Chondrocyte (in vitro differentiated cells): ENCODE measurements at regions not wholly inside any gene's neighbourhood (a gene's known extent, or its start where the extent isn't known, plus 50 kb on each side); places are given as distances from the start of the nearest gene placed in this dataset.

Experiments used
- DNase-seq: peaks from one replicate; pipeline ENCODE4 v3.0.0; 2021; ENCODE audit warnings: mixed read lengths, low spot score
- H3K27ac Mint-ChIP-seq: one replicate; pipeline ENCODE4 v1.8.0; 2021; ENCODE audit warnings: mild to moderate bottlenecking, moderate library complexity, mixed read lengths; ENCODE audit not compliant: unreplicated experiment
- H3K27me3 Mint-ChIP-seq: 2 replicates; pipeline ENCODE4 v1.8.0; 2021; ENCODE audit warnings: low read depth, mixed read lengths
- H3K36me3 Mint-ChIP-seq: 2 replicates; pipeline ENCODE4 v1.8.0; 2021; ENCODE audit warnings: low read depth, mixed read lengths
- H3K4me1 Mint-ChIP-seq: 2 replicates; pipeline ENCODE4 v1.8.0; 2021; ENCODE audit warnings: low read depth, mild to moderate bottlenecking, mixed read lengths
- H3K4me3 Mint-ChIP-seq: one replicate; pipeline ENCODE4 v1.8.0; 2021; ENCODE audit warnings: mild to moderate bottlenecking, moderate library complexity, mixed read lengths; ENCODE audit not compliant: unreplicated experiment
- H3K9me3 Mint-ChIP-seq: 2 replicates; pipeline ENCODE4 v1.8.0; 2021; ENCODE audit warnings: low read depth, mixed read lengths
- CTCF ChIP-seq: fragments of 200-600 bp; sonication (generic); IDR thresholded peaks from 2 replicates; pipeline ENCODE4 v1.5.0; 2021; ENCODE audit warnings: antibody characterized with exemption, mild to moderate bottlenecking, moderate library complexity

GRCh38 chr3:40624189-40624769, 99.5 kb downstream of the ZNF621 start:
- no peak for TF ChIP-seq CTCF
- Mint-ChIP-seq H3K36me3 (peaks cover 2% of the 10 kb centered on the region), H3K27ac (no peak overlapping the region), H3K4me3 (no peak overlapping the region), H3K4me1 (no peaks in the 10 kb centered on the region), H3K27me3 (peaks cover 13% of the 10 kb centered on the region), H3K9me3 (peaks cover 8% of the 10 kb centered on the region)
- no peak for DNase-seq

GRCh38 chr3:40627095-40627494, 102.3 kb downstream of the ZNF621 start:
- no peak overlapping the region for H3K27ac Mint-ChIP-seq
- H3K9me3 Mint-ChIP-seq = peaks cover 10% of the 10 kb centered on the region
- H3K4me1 Mint-ChIP-seq = peaks cover 10% of the 10 kb centered on the region
- peaks cover 4% of the 10 kb centered on the region for H3K36me3 Mint-ChIP-seq
- DNase-seq = no peak
- TF ChIP-seq CTCF = no peak
- H3K27me3 Mint-ChIP-seq = peaks cover 11% of the 10 kb centered on the region
- no peak overlapping the region for H3K4me3 Mint-ChIP-seq

- H3K9me3 Mint-ChIP-seq = peaks cover 27% of the 10 kb centered on the region
- DNase-seq = no peak
- H3K27ac Mint-ChIP-seq = no peak overlapping the region
Observed at GRCh38 chr3:40628984-40629383, 104.2 kb downstream of the ZNF621 start.

GRCh38 chr3:40631341-40631995, 106.7 kb downstream of the ZNF621 start:
- DNase-seq = no peak
- Mint-ChIP-seq H3K4me1 (peaks cover 10% of the 10 kb centered on the region), H3K27me3 (peaks cover 2% of the 10 kb centered on the region), H3K4me3 (no peak overlapping the region), H3K36me3 (peaks cover 11% of the 10 kb centered on the region), H3K27ac (no peak overlapping the region), H3K9me3 (peaks cover 37% of the 10 kb centered on the region)
- TF ChIP-seq CTCF = no peak

More at GRCh38 chr3:40628984-40629383, 104.2 kb downstream of the ZNF621 start:
- H3K4me1 Mint-ChIP-seq = peaks cover 10% of the 10 kb centered on the region
- TF ChIP-seq CTCF = no peak
- peaks cover 9% of the 10 kb centered on the region for H3K36me3 Mint-ChIP-seq
- no peak overlapping the region for H3K4me3 Mint-ChIP-seq
- peaks cover 8% of the 10 kb centered on the region for H3K27me3 Mint-ChIP-seq

- H3K36me3 Mint-ChIP-seq = peaks cover 6% of the 10 kb centered on the region
- H3K4me1 Mint-ChIP-seq = no peaks in the 10 kb centered on the region
- peaks cover 25% of the 10 kb centered on the region for H3K9me3 Mint-ChIP-seq
- H3K4me3 Mint-ChIP-seq = no peak overlapping the region
- H3K27me3 Mint-ChIP-seq = no peaks in the 10 kb centered on the region
- H3K27ac Mint-ChIP-seq = no peak overlapping the region
- DNase-seq = no peak
- no peak for TF ChIP-seq CTCF
Observed at GRCh38 chr3:40637906-40638305, 113.1 kb downstream of the ZNF621 start.
